ENCODE measurements at regions not wholly inside any gene's neighbourhood (a gene's known extent, or its start where the extent isn't known, plus 50 kb on each side); places are given as distances from the start of the nearest gene placed in this dataset.
"Not testable (repeated sequence)": the region's sequence is repeated elsewhere in the genome, so short reads cannot be mapped to it uniquely, and the experiment has no call there.

DNA sequence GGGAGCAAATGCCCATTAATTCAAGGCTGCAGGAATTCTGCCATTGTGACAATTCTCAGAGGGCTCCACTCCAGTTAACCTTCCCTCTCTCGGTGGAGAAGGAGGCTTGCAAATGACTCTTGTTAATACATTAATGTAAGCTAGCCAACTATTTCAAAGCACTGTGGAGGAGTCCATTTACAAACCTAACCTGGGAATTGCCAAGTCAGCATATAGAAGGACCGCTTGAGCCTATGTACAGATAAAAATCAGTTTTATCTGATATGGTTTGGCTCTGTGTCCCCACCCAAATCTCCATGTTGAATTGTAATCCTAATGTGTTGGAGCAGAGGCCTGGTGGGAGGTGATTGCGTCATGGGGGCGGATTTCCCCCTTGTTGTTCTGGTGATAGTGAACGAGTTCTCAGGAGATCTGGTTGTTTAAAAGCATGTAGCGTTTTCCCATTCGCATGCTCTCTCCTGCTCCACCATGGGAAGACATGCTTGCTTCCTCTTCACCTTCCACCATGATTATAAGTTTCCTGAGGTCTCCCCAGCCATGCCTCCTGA is 366.7 kb downstream of the LRATD1 start:
- Histone ChIP-seq H3K4me1 (no peaks in the 10 kb centered on the region), H3K27me3 (replicated peaks in 1 of 7) (no peaks in the 10 kb centered on the region), H3K27ac (no peak overlapping the region), H3K36me3 (no peaks in the 10 kb centered on the region), H3K9me3 (no peaks in the 10 kb centered on the region), H3K4me3 (no peak overlapping the region)
- WGBS, 5 donors, result 87 to 90% (median 88%) methylated on average over 7 of the region's 7 CpGs
- intact Hi-C loops (cut with DNase I; ENCODE audit: low total_unique reads), result no loop called here
- no peak for TF ChIP-seq POLR2A (IDR thresholded peaks at IDR 0.05)
- TF ChIP-seq, protein P1, sequence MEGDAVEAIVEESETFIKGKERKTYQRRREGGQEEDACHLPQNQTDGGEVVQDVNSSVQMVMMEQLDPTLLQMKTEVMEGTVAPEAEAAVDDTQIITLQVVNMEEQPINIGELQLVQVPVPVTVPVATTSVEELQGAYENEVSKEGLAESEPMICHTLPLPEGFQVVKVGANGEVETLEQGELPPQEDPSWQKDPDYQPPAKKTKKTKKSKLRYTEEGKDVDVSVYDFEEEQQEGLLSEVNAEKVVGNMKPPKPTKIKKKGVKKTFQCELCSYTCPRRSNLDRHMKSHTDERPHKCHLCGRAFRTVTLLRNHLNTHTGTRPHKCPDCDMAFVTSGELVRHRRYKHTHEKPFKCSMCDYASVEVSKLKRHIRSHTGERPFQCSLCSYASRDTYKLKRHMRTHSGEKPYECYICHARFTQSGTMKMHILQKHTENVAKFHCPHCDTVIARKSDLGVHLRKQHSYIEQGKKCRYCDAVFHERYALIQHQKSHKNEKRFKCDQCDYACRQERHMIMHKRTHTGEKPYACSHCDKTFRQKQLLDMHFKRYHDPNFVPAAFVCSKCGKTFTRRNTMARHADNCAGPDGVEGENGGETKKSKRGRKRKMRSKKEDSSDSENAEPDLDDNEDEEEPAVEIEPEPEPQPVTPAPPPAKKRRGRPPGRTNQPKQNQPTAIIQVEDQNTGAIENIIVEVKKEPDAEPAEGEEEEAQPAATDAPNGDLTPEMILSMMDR (IDR thresholded peaks at IDR 0.05 in 8 of 11, conservative IDR thresholded peaks at IDR 0.05 in 3 of 11), result no peak
- TF ChIP-seq POLR2AphosphoS5 (IDR thresholded peaks at IDR 0.05), result no peak
- no peak for DNase-seq

DNA sequence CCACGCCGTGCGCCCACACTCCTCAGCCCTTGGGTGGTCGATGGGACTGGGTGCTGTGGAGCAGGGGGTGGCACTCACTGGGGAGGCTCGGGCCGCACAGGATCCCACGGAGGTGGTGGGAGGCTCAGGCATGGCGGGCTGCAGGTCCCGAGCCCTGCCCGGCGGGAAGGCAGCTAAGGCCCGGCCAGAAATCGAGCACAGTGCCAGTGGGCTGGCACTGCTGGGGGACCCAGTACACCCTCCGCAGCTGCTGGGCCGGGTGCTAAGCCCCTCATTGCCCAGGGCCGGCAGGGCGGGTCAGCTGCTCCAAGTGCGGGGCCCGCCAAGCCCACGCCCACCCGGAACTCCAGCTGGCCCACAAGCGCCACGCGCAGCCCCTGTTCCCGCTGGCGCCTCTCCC is 370.0 kb downstream of the LRATD1 start:
- H3K27me3 ChIP-seq (replicated peaks in 1 of 7); intact Hi-C loops (cut with DNase I; ENCODE audit: low total_unique reads); H3K4me3 ChIP-seq; H3K4me1 ChIP-seq; H3K27ac ChIP-seq; H3K36me3 ChIP-seq; DNase-seq; H3K9me3 ChIP-seq: not testable (repeated sequence)
- 86 to 100% (median 94%) methylated on average over 8 to 26 of the region's 26 CpGs for WGBS, 5 donors

DNA sequence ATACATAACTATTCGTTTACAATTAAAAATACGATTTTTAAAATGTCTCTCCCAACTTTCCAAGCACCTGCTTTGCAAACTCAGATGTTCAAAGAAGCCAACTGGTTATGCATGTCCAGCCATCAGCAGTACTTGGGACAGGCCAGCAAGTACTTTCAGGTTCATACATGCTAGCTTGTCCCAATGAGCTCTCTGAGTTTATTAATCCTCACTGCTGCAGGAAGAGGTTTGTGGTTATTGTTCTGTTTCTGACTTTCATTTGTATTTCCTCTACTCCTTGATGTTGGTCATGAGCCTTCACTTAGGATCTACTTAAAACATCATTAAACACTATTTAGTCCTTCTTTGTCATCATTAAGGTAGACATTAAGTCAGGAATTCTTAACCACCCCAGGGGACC is 374.1 kb downstream of the LRATD1 start:
- H3K4me1 ChIP-seq, result no peaks in the 10 kb centered on the region
- DNase-seq, result no peak
- WGBS, 5 donors, result 73 to 87% (median 79%) methylated on average over 2 of the region's 2 CpGs
- no peaks in the 10 kb centered on the region for H3K27me3 ChIP-seq (replicated peaks in 1 of 7)
- intact Hi-C loops (cut with DNase I; ENCODE audit: low total_unique reads), result no loop called here
- H3K36me3 ChIP-seq, result no peaks in the 10 kb centered on the region
- H3K27ac ChIP-seq, result no peak overlapping the region
- no peak overlapping the region for H3K4me3 ChIP-seq
- TF ChIP-seq POLR2AphosphoS5 (IDR thresholded peaks at IDR 0.05) (no peak), POLR2A (IDR thresholded peaks at IDR 0.05) (no peak)
- TF ChIP-seq, protein P1 (IDR thresholded peaks at IDR 0.05 in 8 of 11, conservative IDR thresholded peaks at IDR 0.05 in 3 of 11), result no peak
- peaks cover 0 to 9% (median 6%) of the 10 kb centered on the region in 8 donors for H3K9me3 ChIP-seq

DNA sequence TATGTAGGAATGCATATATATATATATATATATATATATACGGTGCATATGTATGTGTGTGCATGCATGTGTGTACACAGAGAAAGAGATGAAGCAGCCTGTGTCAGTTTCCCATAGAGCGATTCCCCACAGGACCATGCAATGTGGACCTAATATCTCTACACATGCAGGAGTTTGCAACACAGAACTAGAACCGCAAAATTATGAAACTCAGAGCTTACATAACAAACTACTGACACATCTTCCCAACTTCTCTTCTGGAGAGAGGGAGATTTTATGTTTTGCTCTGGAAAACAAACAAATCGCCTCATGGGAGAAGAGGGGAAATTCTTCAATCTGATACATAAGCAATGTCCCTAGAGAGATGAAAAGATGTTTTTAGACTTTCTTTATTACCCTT is 377.2 kb downstream of the LRATD1 start:
- intact Hi-C loops (cut with DNase I; ENCODE audit: low total_unique reads), result no loop called here
- Histone ChIP-seq H3K4me1 (no peaks in the 10 kb centered on the region), H3K36me3 (no peaks in the 10 kb centered on the region), H3K27ac (no peak overlapping the region), H3K27me3 (replicated peaks in 1 of 7) (no peaks in the 10 kb centered on the region), H3K4me3 (no peak overlapping the region), H3K9me3 (peaks cover 0 to 34% (median 26%) of the 10 kb centered on the region in 8 donors)
- 71 to 96% (median 78%) methylated on average over 4 of the region's 4 CpGs for WGBS, 5 donors
- TF ChIP-seq, protein P1 (IDR thresholded peaks at IDR 0.05 in 8 of 11, conservative IDR thresholded peaks at IDR 0.05 in 3 of 11), result no peak
- no peak for TF ChIP-seq POLR2AphosphoS5 (IDR thresholded peaks at IDR 0.05)
- TF ChIP-seq POLR2A (IDR thresholded peaks at IDR 0.05), result no peak
- no peak for DNase-seq

DNA sequence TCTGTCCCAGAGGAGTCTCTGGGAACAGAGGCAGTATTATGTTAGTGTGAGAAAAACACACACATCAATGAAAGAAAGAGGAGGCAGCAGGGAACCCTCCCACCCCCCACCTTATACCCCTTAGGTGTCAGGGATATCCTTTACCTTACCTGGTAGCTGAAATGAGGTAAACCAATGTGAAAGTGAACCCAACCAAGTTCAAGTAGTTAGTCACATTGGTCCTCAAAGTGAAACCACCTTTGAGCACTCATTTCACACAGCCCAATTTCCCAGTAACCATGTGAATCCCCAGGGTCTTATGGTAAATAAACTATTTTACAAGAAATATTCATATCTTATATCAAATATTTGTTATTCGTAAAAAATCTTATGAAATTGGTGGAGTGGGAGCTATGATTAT is 377.8 kb downstream of the LRATD1 start:
- Histone ChIP-seq H3K27me3 (replicated peaks in 1 of 7) (no peaks in the 10 kb centered on the region), H3K4me3 (no peak overlapping the region), H3K36me3 (no peaks in the 10 kb centered on the region), H3K27ac (no peak overlapping the region), H3K4me1 (no peaks in the 10 kb centered on the region), H3K9me3 (peaks cover 0 to 35% (median 26%) of the 10 kb centered on the region in 8 donors)
- TF ChIP-seq POLR2AphosphoS5 (IDR thresholded peaks at IDR 0.05) (no peak), POLR2A (IDR thresholded peaks at IDR 0.05) (no peak)
- TF ChIP-seq, protein P1 (IDR thresholded peaks at IDR 0.05 in 8 of 11, conservative IDR thresholded peaks at IDR 0.05 in 3 of 11), result no peak
- intact Hi-C loops (cut with DNase I; ENCODE audit: low total_unique reads), result no loop called here
- WGBS, 5 donors, result 75 to 93% (median 84%) methylated on average over 1 of the region's 1 CpG
- no peak for DNase-seq
